PC-9 (cell line): ENCODE measurements at regions not wholly inside any gene's neighbourhood (a gene's known extent, or its start where the extent isn't known, plus 50 kb on each side); places are given as distances from the start of the nearest gene placed in this dataset.

Experiments
- BruUV-seq: library from RNA; stranded (reverse); fragments of 400-500 nt; replicated peaks from 2 replicates; lab custom pipeline; 2021; lab: Mats Ljungman, UMichigan
- CTCF ChIA-PET: fragments of 300-600 bp; sonication (Branson Sonifier 250); formaldehyde crosslinking; loops from one replicate; lab custom pipeline; 2022; ENCODE audit warnings: antibody characterized with exemption; lab: Charles Lee
- POLR2A ChIA-PET: fragments of 300-600 bp; sonication (Branson Sonifier 250); formaldehyde crosslinking; loops from one replicate; lab custom pipeline; 2022; ENCODE audit warnings: antibody characterized with exemption; ENCODE audit not compliant: unreplicated experiment; lab: Charles Lee
- DNase-seq, 2 experiments: peaks; one replicate each; pipeline versions ENCODE4 v3.0.0 to v3.0.0-alpha.2; 2015 to 2022; ENCODE audit warnings: mixed read lengths in 1 of 2
- H2AFZ ChIP-seq: fragments of 200-600 bp; sonication (generic); 2 replicates; pipeline ENCODE4 v1.8.1; 2017; ENCODE audit warnings: antibody characterized with exemption
- H3F3A ChIP-seq: fragments of 200-600 bp; sonication (generic); 2 replicates; pipeline ENCODE4 v1.8.1; 2017; ENCODE audit warnings: antibody characterized with exemption, mild to moderate bottlenecking, low read depth; ENCODE audit not compliant: insufficient read depth
- H3K27ac ChIP-seq: fragments of 200-600 bp; sonication (generic); 2 replicates; pipeline ENCODE4 v1.6.1; 2016; ENCODE audit warnings: mixed run types
- H3K27me3 ChIP-seq: fragments of 200-600 bp; sonication (generic); 2 replicates; pipeline ENCODE4 v1.6.1; 2016; ENCODE audit warnings: low read depth, mixed run types; ENCODE audit not compliant: insufficient read depth
- H3K36me3 ChIP-seq: fragments of 200-600 bp; sonication (generic); 2 replicates; pipeline ENCODE4 v1.6.1; 2016; ENCODE audit warnings: low read depth, mixed run types
- H3K4me1 ChIP-seq: fragments of 200-600 bp; sonication (generic); replicated peaks from 2 replicates; pipeline ENCODE4 v1.6.1; 2016; ENCODE audit warnings: mixed run types; ENCODE audit not compliant: insufficient read depth
- H3K4me2 ChIP-seq: fragments of 200-600 bp; sonication (generic); 2 replicates; pipeline ENCODE4 v1.6.1; 2017; ENCODE audit warnings: mixed run types
- H3K4me3 ChIP-seq: fragments of 200-600 bp; sonication (generic); 2 replicates; pipeline ENCODE4 v1.6.1; 2016; ENCODE audit warnings: mixed run types
- H3K79me2 ChIP-seq: fragments of 200-600 bp; sonication (generic); 2 replicates; pipeline ENCODE4 v1.6.1; 2017; ENCODE audit warnings: low read depth, mixed run types
- H3K9me2 ChIP-seq: fragments of 200-600 bp; sonication (generic); 2 replicates; pipeline ENCODE4 v1.8.1; 2017; ENCODE audit warnings: mild to moderate bottlenecking; ENCODE audit not compliant: insufficient read depth
- H3K9me3 ChIP-seq: fragments of 200-600 bp; sonication (generic); 2 replicates; pipeline ENCODE4 v1.8.1; 2016; ENCODE audit warnings: low read depth; ENCODE audit not compliant: insufficient read depth
- H4K20me1 ChIP-seq: fragments of 200-600 bp; sonication (generic); 2 replicates; pipeline ENCODE4 v1.8.1; 2017; ENCODE audit not compliant: insufficient read depth
- CTCF ChIP-seq: fragments of 200-600 bp; sonication (generic); conservative IDR thresholded peaks from 2 replicates; pipeline ENCODE4 v1.6.1; 2017; ENCODE audit warnings: mixed run types, antibody characterized with exemption, mild to moderate bottlenecking, moderate library complexity
- EZH2 ChIP-seq: fragments of 200-600 bp; sonication (generic); IDR thresholded peaks from 2 replicates; pipeline ENCODE4 v1.8.0; 2017; ENCODE audit warnings: antibody characterized with exemption, low read depth
- intact Hi-C: fragments of 100-400 bp; cut with micrococcal nuclease; formaldehyde crosslinking; loops from one replicate; pipeline ENCODE4 v1.10.0; 2022; ENCODE audit not compliant: unreplicated experiment

DNA sequence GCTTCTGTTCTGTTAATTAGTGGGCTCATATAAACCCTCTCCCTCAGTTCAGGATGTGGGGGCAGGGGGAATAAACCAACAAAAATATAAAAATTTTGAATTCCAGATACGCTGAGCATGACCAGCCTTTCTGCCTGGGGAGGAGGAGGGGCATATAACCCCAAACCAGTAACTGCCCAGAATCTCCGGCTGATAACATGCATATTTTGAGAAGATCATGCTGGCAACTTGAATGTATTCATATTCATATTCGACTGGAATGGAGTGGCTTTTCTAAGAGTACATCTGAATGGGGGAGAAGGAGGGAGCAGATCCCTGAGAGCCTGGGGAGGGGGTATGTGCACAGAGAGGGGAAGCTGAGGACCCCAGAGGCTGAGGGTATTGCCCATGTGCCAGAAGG is 54.5 kb upstream of the LCTL start:
- TF ChIP-seq EZH2 (no peak), CTCF (no peak)
- no TSS peak for BruUV-seq
- Histone ChIP-seq H3K27me3 (no peaks in the 10 kb centered on the region), H2AFZ (no peak overlapping the region), H3K27ac (no peak overlapping the region), H4K20me1 (no peaks in the 10 kb centered on the region), H3K4me3 (no peak overlapping the region), H3K36me3 (no peaks in the 10 kb centered on the region), H3K4me2 (no peak overlapping the region), H3K79me2 (no peaks in the 10 kb centered on the region), H3K9me2 (no peaks in the 10 kb centered on the region), H3K9me3 (no peaks in the 10 kb centered on the region), H3F3A (no peaks in the 10 kb centered on the region), H3K4me1 (peaks cover 4% of the 10 kb centered on the region; the same call in 1 of the 2 replicates)
- DNase-seq = no peak
- POLR2A ChIA-PET = no interaction called here
- intact Hi-C loops = no loop called here
- CTCF ChIA-PET = interaction anchor here (0.5 kb wide), 1 partner anchor 235 kb away, joined by 7 read pairs; no protein-coding TSS in a partner anchor

GRCh38 chr15:66620744-66621344 is 55.0 kb upstream of the LCTL start:
- Histone ChIP-seq H3K36me3 (no peaks in the 10 kb centered on the region), H3F3A (no peaks in the 10 kb centered on the region), H3K9me3 (no peaks in the 10 kb centered on the region), H3K9me2 (no peaks in the 10 kb centered on the region), H3K27ac (no peak overlapping the region), H3K4me2 (no peak overlapping the region), H2AFZ (no peak overlapping the region), H3K79me2 (no peaks in the 10 kb centered on the region), H4K20me1 (no peaks in the 10 kb centered on the region), H3K4me3 (no peak overlapping the region), H3K27me3 (no peaks in the 10 kb centered on the region), H3K4me1 (peaks cover 4% of the 10 kb centered on the region; the same call in 1 of the 2 replicates)
- intact Hi-C loops = no loop called here
- POLR2A ChIA-PET = interaction anchor here (0.6 to 0.7 kb wide), 2 partner anchors 226 to 1098 kb away, joined by 3 to 4 read pairs; no protein-coding TSS in a partner anchor
- BruUV-seq = no TSS peak
- CTCF ChIA-PET = interaction anchor here (0.5 kb wide), 1 partner anchor 235 kb away, joined by 7 read pairs; no protein-coding TSS in a partner anchor
- no peak for DNase-seq
- TF ChIP-seq CTCF = no peak
- TF ChIP-seq EZH2 = no peak

GRCh38 chr15:66621491-66622467 is 56.0 kb upstream of the LCTL start:
- H3K27me3 ChIP-seq = no peaks in the 10 kb centered on the region
- H3K4me2 ChIP-seq = no peak overlapping the region
- BruUV-seq = no TSS peak
- DNase-seq = no peak
- TF ChIP-seq EZH2 (no peak), CTCF (no peak)
- ChIA-PET CTCF (no interaction called here), POLR2A (interaction anchor here (0.6 to 0.7 kb wide), 2 partner anchors 225 to 1099 kb away, joined by 3 to 4 read pairs; no protein-coding TSS in a partner anchor)
- H3K4me3 ChIP-seq = no peak overlapping the region
- H3K27ac ChIP-seq = no peak overlapping the region
- H3K79me2 ChIP-seq = no peaks in the 10 kb centered on the region
- H3K4me1 ChIP-seq = peaks cover 4% of the 10 kb centered on the region; the same call in 1 of the 2 replicates
- H3K9me3 ChIP-seq = no peaks in the 10 kb centered on the region
- no peaks in the 10 kb centered on the region for H3K36me3 ChIP-seq
- no peak overlapping the region for H2AFZ ChIP-seq
- no peaks in the 10 kb centered on the region for H3K9me2 ChIP-seq
- H4K20me1 ChIP-seq = no peaks in the 10 kb centered on the region
- intact Hi-C loops = no loop called here
- no peaks in the 10 kb centered on the region for H3F3A ChIP-seq
